B cell (primary cell): ENCODE measurements at regions not wholly inside any gene's neighbourhood (a gene's known extent, or its start where the extent isn't known, plus 50 kb on each side); places are given as distances from the start of the nearest gene placed in this dataset.

Experiments used
- CTCF ChIP-seq: fragments of 200-600 bp; IDR thresholded peaks from one replicate; pipeline ENCODE4 v1.8.0; 2022; ENCODE audit warnings: antibody characterized with exemption, mild to moderate bottlenecking
- EZH2 ChIP-seq: IDR thresholded peaks from 2 replicates; pipeline ENCODE4 v1.6.1; 2012; ENCODE audit warnings: borderline replicate concordance, low read depth, mild to moderate bottlenecking, moderate library complexity, low read length; ENCODE audit not compliant: insufficient read depth, poor library complexity, severe bottlenecking

DNA sequence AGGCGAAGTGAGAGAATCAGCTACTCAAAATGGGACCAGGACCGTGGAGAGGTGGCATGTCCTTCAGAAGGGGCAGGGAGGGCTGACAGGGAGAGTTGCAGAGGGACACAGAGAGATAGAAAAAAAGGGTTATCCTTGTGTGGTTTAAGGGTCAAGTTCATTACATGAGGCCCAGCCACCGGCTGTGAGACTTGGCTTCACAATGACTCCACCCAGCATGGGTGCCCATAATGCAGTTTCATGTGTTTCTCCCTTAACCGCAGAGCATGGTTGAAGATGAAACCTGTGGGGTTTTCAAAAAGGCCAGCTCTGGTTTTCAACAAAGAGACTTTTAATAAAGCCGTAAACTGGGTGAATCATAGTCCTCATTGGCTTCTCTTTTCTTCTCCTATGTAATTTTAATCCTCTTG is 164.6 kb downstream of the KLF5 start:
- TF ChIP-seq EZH2 (no peak), CTCF (no peak)
